ENCODE measurements at regions not wholly inside any gene's neighbourhood (a gene's known extent, or its start where the extent isn't known, plus 50 kb on each side); places are given as distances from the start of the nearest gene placed in this dataset.

GRCh38 chr12:125287155-125287847 is 222.1 kb downstream of the AACS start:
- intact Hi-C loops (cut with DNase I): no loop called here

GRCh38 chr12:125288931-125289928 is 224.0 kb downstream of the AACS start:
- no peaks in the 10 kb centered on the region for H3K9me3 ChIP-seq
- intact Hi-C loops (cut with DNase I): no loop called here
- H3K4me3 ChIP-seq: no peak overlapping the region
- no peak for DNase-seq (ENCODE audit: low spot score)
- no peak for TF ChIP-seq POLR2AphosphoS5 (IDR thresholded peaks at IDR 0.05)
- no peak for TF ChIP-seq POLR2A (IDR thresholded peaks at IDR 0.05)
- no peak for TF ChIP-seq CTCF (IDR thresholded peaks at IDR 0.05)
- no peak overlapping the region for H3K27ac ChIP-seq
- no peaks in the 10 kb centered on the region for H3K36me3 ChIP-seq
- H3K4me1 ChIP-seq (replicated peaks): no peaks in the 10 kb centered on the region
- 80% methylated on average over 7 of the region's 7 CpGs for WGBS
- no peaks in the 10 kb centered on the region for H3K27me3 ChIP-seq (replicated peaks; ENCODE audit: insufficient read depth)

More at GRCh38 chr12:125287155-125287847, 222.1 kb downstream of the AACS start:
- Histone ChIP-seq H3K9me3 (no peaks in the 10 kb centered on the region), H3K27ac (no peak overlapping the region), H3K4me3 (no peak overlapping the region), H3K36me3 (no peaks in the 10 kb centered on the region), H3K27me3 (replicated peaks; ENCODE audit: insufficient read depth) (no peaks in the 10 kb centered on the region), H3K4me1 (replicated peaks) (no peaks in the 10 kb centered on the region)
- 71% methylated on average over 5 of the region's 5 CpGs for WGBS
- no peak for TF ChIP-seq CTCF (IDR thresholded peaks at IDR 0.05)
- no peak for TF ChIP-seq POLR2AphosphoS5 (IDR thresholded peaks at IDR 0.05)
- TF ChIP-seq POLR2A (IDR thresholded peaks at IDR 0.05): no peak
- no peak for DNase-seq (ENCODE audit: low spot score)

GRCh38 chr12:125289970-125290369 is 224.7 kb downstream of the AACS start:
- Histone ChIP-seq H3K4me3 (no peak overlapping the region), H3K36me3 (no peaks in the 10 kb centered on the region), H3K9me3 (no peaks in the 10 kb centered on the region), H3K4me1 (replicated peaks) (no peaks in the 10 kb centered on the region), H3K27ac (no peak overlapping the region), H3K27me3 (replicated peaks; ENCODE audit: insufficient read depth) (no peaks in the 10 kb centered on the region)
- intact Hi-C loops (cut with DNase I): no loop called here
- WGBS: 70% methylated on average over 9 of the region's 9 CpGs
- TF ChIP-seq POLR2AphosphoS5 (IDR thresholded peaks at IDR 0.05) (no peak), CTCF (IDR thresholded peaks at IDR 0.05) (no peak), POLR2A (IDR thresholded peaks at IDR 0.05) (no peak)
- no peak for DNase-seq (ENCODE audit: low spot score)

GRCh38 chr12:125292700-125293099 is 227.5 kb downstream of the AACS start:
- WGBS: 87% methylated on average over 3 of the region's 3 CpGs
- Histone ChIP-seq H3K4me1 (replicated peaks) (no peaks in the 10 kb centered on the region), H3K27me3 (replicated peaks; ENCODE audit: insufficient read depth) (no peaks in the 10 kb centered on the region), H3K27ac (no peak overlapping the region), H3K4me3 (no peak overlapping the region), H3K36me3 (no peaks in the 10 kb centered on the region), H3K9me3 (no peaks in the 10 kb centered on the region)
- intact Hi-C loops (cut with DNase I): no loop called here
- no peak for DNase-seq (ENCODE audit: low spot score)
- no peak for TF ChIP-seq POLR2AphosphoS5 (IDR thresholded peaks at IDR 0.05)
- no peak for TF ChIP-seq POLR2A (IDR thresholded peaks at IDR 0.05)
- no peak for TF ChIP-seq CTCF (IDR thresholded peaks at IDR 0.05)

Data from prostate gland (tissue), 2 donors.